ENCODE measurements at regions not wholly inside any gene's neighbourhood (a gene's known extent, or its start where the extent isn't known, plus 50 kb on each side); places are given as distances from the start of the nearest gene placed in this dataset.

- in situ Hi-C loops (cut with HindIII; ENCODE audit: low sequenced_read_pairs) = no loop called here
- DNase-seq (ENCODE audit: low read depth) = no peak
- no peak for TF ChIP-seq CTCF (IDR thresholded peaks at IDR 0.05; ENCODE audit: low read depth, low read length, missing control alignments)
- H3K4me3 ChIP-seq (ENCODE audit: low read depth, low read length) = no peak overlapping the region
Observed at GRCh38 chr4:26260571-26260970, 60.2 kb upstream of the RBPJ start.

- H3K4me3 ChIP-seq (ENCODE audit: low read depth, low read length) = no peak overlapping the region
- no peak for DNase-seq (ENCODE audit: low read depth)
- TF ChIP-seq CTCF (IDR thresholded peaks at IDR 0.05; ENCODE audit: low read depth, low read length, missing control alignments) = no peak
- in situ Hi-C loops (cut with HindIII; ENCODE audit: low sequenced_read_pairs) = no loop called here
Observed at GRCh38 chr4:26261405-26261804, 59.4 kb upstream of the RBPJ start.

- in situ Hi-C loops (cut with HindIII; ENCODE audit: low sequenced_read_pairs) = no loop called here
- DNase-seq (ENCODE audit: low read depth) = no peak
- no peak for TF ChIP-seq CTCF (IDR thresholded peaks at IDR 0.05; ENCODE audit: low read depth, low read length, missing control alignments)
- no peak overlapping the region for H3K4me3 ChIP-seq (ENCODE audit: low read depth, low read length)
Observed at GRCh38 chr4:26263165-26263564, 57.6 kb upstream of the RBPJ start.

- H3K4me3 ChIP-seq (ENCODE audit: low read depth, low read length) = no peak overlapping the region
- in situ Hi-C loops (cut with HindIII; ENCODE audit: low sequenced_read_pairs) = no loop called here
- TF ChIP-seq CTCF (IDR thresholded peaks at IDR 0.05; ENCODE audit: low read depth, low read length, missing control alignments) = no peak
- DNase-seq (ENCODE audit: low read depth) = no peak
Observed at GRCh38 chr4:26264109-26264508, 56.7 kb upstream of the RBPJ start.

- in situ Hi-C loops (cut with HindIII; ENCODE audit: low sequenced_read_pairs) = loop anchor here (5.0 kb wide), 1 partner anchor 50 kb away; no protein-coding TSS in a partner anchor
- H3K4me3 ChIP-seq (ENCODE audit: low read depth, low read length) = no peak overlapping the region
- no peak for DNase-seq (ENCODE audit: low read depth)
- TF ChIP-seq CTCF (IDR thresholded peaks at IDR 0.05; ENCODE audit: low read depth, low read length, missing control alignments) = no peak
Observed at GRCh38 chr4:26267087-26267486, 53.7 kb upstream of the RBPJ start.

GRCh38 chr4:26268246-26268645 lies 52.6 kb upstream of the RBPJ start:
- in situ Hi-C loops (cut with HindIII; ENCODE audit: low sequenced_read_pairs) = loop anchor here (5.0 kb wide), 1 partner anchor 51 kb away; no protein-coding TSS in a partner anchor
- H3K4me3 ChIP-seq (ENCODE audit: low read depth, low read length) = no peak overlapping the region
- no peak for TF ChIP-seq CTCF (IDR thresholded peaks at IDR 0.05; ENCODE audit: low read depth, low read length, missing control alignments)
- DNase-seq (ENCODE audit: low read depth) = no peak

- TF ChIP-seq CTCF (IDR thresholded peaks at IDR 0.05; ENCODE audit: low read depth, low read length, missing control alignments) = no peak
- in situ Hi-C loops (cut with HindIII; ENCODE audit: low sequenced_read_pairs) = loop anchor here (5.0 kb wide), 1 partner anchor 52 kb away; no protein-coding TSS in a partner anchor
- no peak overlapping the region for H3K4me3 ChIP-seq (ENCODE audit: low read depth, low read length)
- no peak for DNase-seq (ENCODE audit: low read depth)
Observed at GRCh38 chr4:26269038-26269437, 51.8 kb upstream of the RBPJ start.
